SK-N-SH (cell line): ENCODE measurements at regions not wholly inside any gene's neighbourhood (a gene's known extent, or its start where the extent isn't known, plus 50 kb on each side); places are given as distances from the start of the nearest gene placed in this dataset.

ENCODE experiments used
- CTCF ChIA-PET: fragments of 300-600, 350-600 bp; formaldehyde crosslinking; extraction: SDS; loops from one replicate; lab custom pipeline; 2021; lab: Yijun Ruan, JAX
- POLR2A ChIA-PET: fragments of 350-600 bp; sonication (Branson Sonifier 250); formaldehyde crosslinking; extraction: SDS; loops from one replicate; lab custom pipeline; 2020; ENCODE audit warnings: antibody characterized with exemption, inconsistent platforms; lab: Yijun Ruan, JAX
- DNase-seq: peaks from one replicate; pipeline ENCODE4 v3.0.0; 2012
- H2AFZ ChIP-seq: fragments of 200-600 bp; sonication (generic); 2 replicates; pipeline ENCODE4 v1.8.1; 2016; ENCODE audit warnings: antibody characterized with exemption, mild to moderate bottlenecking, low read depth
- H3F3A ChIP-seq: fragments of 200-600 bp; sonication (generic); replicated peaks from 2 replicates; pipeline ENCODE3; 2016; ENCODE audit warnings: antibody characterized with exemption, mild to moderate bottlenecking; ENCODE audit not compliant: insufficient read depth
- H3K27ac ChIP-seq, 2 experiments: fragments of 200-500 bp in 1 of 2; fragments of 200-600 bp in 1 of 2; sonication (Bioruptor generic) in 1 of 2; sonication (generic), shearing (Covaris generic) in 1 of 2; 2 replicates each; pipeline versions ENCODE4 v1.5.1 to v1.6.1; 2014 to 2016; ENCODE audit warnings: low read depth in 2 of 2, inconsistent platforms in 1 of 2, low read length in 1 of 2, mild to moderate bottlenecking in 1 of 2, mixed read lengths in 1 of 2
- H3K27me3 ChIP-seq: fragments of 200-600 bp; sonication (generic), shearing (Covaris generic); 2 replicates; pipeline ENCODE4 v1.6.1; 2016; ENCODE audit warnings: mixed run types; ENCODE audit not compliant: insufficient read depth
- H3K36me3 ChIP-seq, 2 experiments: fragments of 200-500 bp in 1 of 2; fragments of 200-600 bp in 1 of 2; sonication (Bioruptor generic) in 1 of 2; sonication (generic) in 1 of 2; replicated peaks in 1 of 2; 2 replicates each; pipeline versions ENCODE3 to v1.5.1; 2014 to 2016; ENCODE audit warnings: low read length in 1 of 2, mild to moderate bottlenecking in 1 of 2; ENCODE audit not compliant: insufficient read depth in 2 of 2, control insufficient read depth in 1 of 2
- H3K4me1 ChIP-seq, 2 experiments: fragments of 200-500 bp in 1 of 2; fragments of 200-600 bp in 1 of 2; sonication (Bioruptor generic) in 1 of 2; sonication (generic), shearing (Covaris generic) in 1 of 2; 2 replicates each; pipeline versions ENCODE4 v1.5.1 to v1.6.1; 2014 to 2016; ENCODE audit warnings: low read depth in 1 of 2, low read length in 1 of 2, mixed run types in 1 of 2; ENCODE audit not compliant: insufficient read depth in 2 of 2, control insufficient read depth in 1 of 2
- H3K4me2 ChIP-seq: fragments of 200-600 bp; sonication (generic), shearing (Covaris generic); 2 replicates; pipeline ENCODE4 v1.6.1; 2017; ENCODE audit warnings: mixed run types
- H3K4me3 ChIP-seq, 2 experiments: fragments of 200-500 bp in 1 of 2; fragments of 200-600 bp in 1 of 2; sonication (Bioruptor generic) in 1 of 2; sonication (generic), shearing (Covaris generic) in 1 of 2; 2 replicates each; pipeline versions ENCODE4 v1.5.1 to v1.8.1; 2014 to 2016; ENCODE audit warnings: low read depth in 2 of 2, inconsistent platforms in 1 of 2, low read length in 1 of 2, mild to moderate bottlenecking in 1 of 2, mixed read lengths in 1 of 2, moderate library complexity in 1 of 2
- H3K79me2 ChIP-seq: fragments of 200-600 bp; sonication (generic); 2 replicates; pipeline ENCODE4 v1.8.1; 2017; ENCODE audit warnings: mild to moderate bottlenecking; ENCODE audit not compliant: insufficient read depth
- H3K9ac ChIP-seq: fragments of 200-600 bp; sonication (generic); 2 replicates; pipeline ENCODE4 v1.6.1; 2017; ENCODE audit warnings: mixed run types
- H3K9me2 ChIP-seq: fragments of 200-600 bp; sonication (generic); 2 replicates; pipeline ENCODE4 v1.6.1; 2017; ENCODE audit warnings: mixed run types
- H3K9me3 ChIP-seq: fragments of 200-600 bp; sonication (generic); 2 replicates; pipeline ENCODE4 v1.6.1; 2017; ENCODE audit warnings: mixed run types, mild to moderate bottlenecking, moderate library complexity
- H4K20me1 ChIP-seq: fragments of 200-600 bp; sonication (generic); 2 replicates; pipeline ENCODE4 v1.6.1; 2017; ENCODE audit warnings: mild to moderate bottlenecking, mixed run types; ENCODE audit not compliant: insufficient read depth
- CHD2 ChIP-seq: fragments of 150-350 bp; IDR thresholded peaks from 2 replicates; pipeline ENCODE4 v1.6.1; 2018; ENCODE audit warnings: low read length; ENCODE audit not compliant: partially characterized antibody
- ELF1 ChIP-seq: IDR thresholded peaks from 2 replicates; pipeline ENCODE4 v1.4.0; 2012
- EP300 ChIP-seq, 2 experiments: IDR thresholded peaks; 2 replicates each; pipeline versions ENCODE4 v1.4.0 to v1.6.1; 2012; ENCODE audit warnings: borderline replicate concordance in 1 of 2, low read depth in 1 of 2, low read length in 1 of 2
- EZH2phosphoT487 ChIP-seq: fragments of 200-600 bp; sonication (generic); IDR thresholded peaks from 2 replicates; pipeline ENCODE4 v1.6.1; 2017; ENCODE audit warnings: low read depth, mixed run types, mild to moderate bottlenecking, antibody characterized with exemption, moderate library complexity, borderline replicate concordance
- FOSL2 ChIP-seq: IDR thresholded peaks from 2 replicates; pipeline ENCODE4 v1.4.0; 2012; ENCODE audit warnings: low read depth, mild to moderate bottlenecking, moderate library complexity, borderline replicate concordance
- GABPA ChIP-seq: IDR thresholded peaks from 2 replicates; pipeline ENCODE4 v1.4.0; 2012; ENCODE audit warnings: low read depth, mild to moderate bottlenecking
- GATA2 ChIP-seq: sonication (generic); formaldehyde crosslinking; IDR thresholded peaks from 2 replicates; pipeline ENCODE4 v1.5.0; 2020; ENCODE audit warnings: mild to moderate bottlenecking, missing genetic modification reagents
- JUND ChIP-seq: IDR thresholded peaks from 2 replicates; pipeline ENCODE4 v1.4.0; 2012
- MAX ChIP-seq: IDR thresholded peaks from 2 replicates; pipeline ENCODE4 v1.4.0; 2012; ENCODE audit warnings: low read depth
- MXI1 ChIP-seq: IDR thresholded peaks from 2 replicates; pipeline ENCODE4 v1.6.1; 2012; ENCODE audit warnings: mild to moderate bottlenecking, low read depth, low read length, improper control_type of control experiment
- RAD21 ChIP-seq: IDR thresholded peaks from 2 replicates; pipeline ENCODE4 v1.6.1; 2012; ENCODE audit warnings: mild to moderate bottlenecking, low read length
- RCOR1 ChIP-seq: fragments of 150-350 bp; IDR thresholded peaks from 2 replicates; pipeline ENCODE4 v1.6.1; 2017; ENCODE audit warnings: antibody characterized with exemption, low read length
- SIN3A ChIP-seq: IDR thresholded peaks from 2 replicates; pipeline ENCODE4 v1.6.1; 2012; ENCODE audit warnings: low read depth, mild to moderate bottlenecking, low read length, moderate library complexity, borderline replicate concordance
- TAF1 ChIP-seq: IDR thresholded peaks from 2 replicates; pipeline ENCODE4 v1.6.1; 2012; ENCODE audit warnings: low read depth, mild to moderate bottlenecking, low read length, moderate library complexity, borderline replicate concordance
- TCF12 ChIP-seq: IDR thresholded peaks from 2 replicates; pipeline ENCODE4 v1.4.0; 2012
- YY1 ChIP-seq: IDR thresholded peaks from 2 replicates; pipeline ENCODE4 v1.4.0; 2012; ENCODE audit warnings: low read depth, mild to moderate bottlenecking
- ZBTB33 ChIP-seq: IDR thresholded peaks from 2 replicates; pipeline ENCODE4 v1.4.0; 2012; ENCODE audit warnings: low read depth, borderline replicate concordance
- WGBS: methylation state at CpG from one replicate; pipeline ENCODE4 v1.1.6; 2017; ENCODE audit warnings: low lambda C conversion rate; 5-methylcytosine and 5-hydroxymethylcytosine counted together
- TF ChIP-seq, protein P1 (sequence below): fragments of 200-600 bp; sonication (generic); IDR thresholded peaks from 2 replicates; pipeline ENCODE4 v1.6.1; 2017; ENCODE audit warnings: antibody characterized with exemption, mild to moderate bottlenecking, moderate library complexity
- TF ChIP-seq, protein P2 (sequence below): IDR thresholded peaks from 2 replicates; pipeline ENCODE4 v1.6.1; 2012; ENCODE audit warnings: mild to moderate bottlenecking, low read depth, low read length, moderate library complexity
- TF ChIP-seq, protein P3 (sequence below): fragments of 150-350 bp; IDR thresholded peaks from 2 replicates; pipeline ENCODE4 v1.6.1; 2016; ENCODE audit warnings: mild to moderate bottlenecking, low read depth, low read length

DNA sequence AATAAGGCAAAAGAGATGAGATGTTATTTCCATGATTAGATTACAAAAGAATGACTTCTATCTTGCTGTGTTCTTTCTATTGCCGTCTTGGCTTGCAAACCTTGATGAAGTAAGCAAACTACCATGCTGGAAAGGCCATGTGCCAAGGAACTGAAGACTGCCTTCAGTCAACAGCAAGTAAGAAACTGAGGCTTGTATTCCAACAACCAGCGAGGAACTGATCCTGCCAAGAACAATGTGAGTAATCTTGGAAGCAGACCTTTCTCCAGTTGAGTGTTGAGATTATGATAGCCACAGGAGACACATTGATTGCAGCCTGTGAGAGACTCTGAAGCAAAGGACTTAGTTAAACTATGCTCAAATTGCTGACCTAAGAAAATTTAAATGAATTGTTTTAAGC, 164.6 kb upstream of the GRM3 start:
- Histone ChIP-seq H3K27me3 (no peaks in the 10 kb centered on the region), H3K4me3 (no peak overlapping the region), H3K79me2 (no peaks in the 10 kb centered on the region), H3K9me2 (no peaks in the 10 kb centered on the region), H3F3A (no peaks in the 10 kb centered on the region), H3K9ac (no peak overlapping the region), H3K4me2 (no peak overlapping the region), H3K36me3 (no peaks in the 10 kb centered on the region), H2AFZ (no peak overlapping the region), H4K20me1 (no peaks in the 10 kb centered on the region), H3K27ac (no peak overlapping the region), H3K9me3 (no peaks in the 10 kb centered on the region), H3K4me1 (no peaks in the 10 kb centered on the region)
- 5% methylated on average over 2 of the region's 2 CpGs for WGBS
- ChIA-PET POLR2A (no interaction called here), CTCF (no interaction called here)
- TF ChIP-seq ELF1 (no peak), FOSL2 (no peak)
- no peak for DNase-seq

DNA sequence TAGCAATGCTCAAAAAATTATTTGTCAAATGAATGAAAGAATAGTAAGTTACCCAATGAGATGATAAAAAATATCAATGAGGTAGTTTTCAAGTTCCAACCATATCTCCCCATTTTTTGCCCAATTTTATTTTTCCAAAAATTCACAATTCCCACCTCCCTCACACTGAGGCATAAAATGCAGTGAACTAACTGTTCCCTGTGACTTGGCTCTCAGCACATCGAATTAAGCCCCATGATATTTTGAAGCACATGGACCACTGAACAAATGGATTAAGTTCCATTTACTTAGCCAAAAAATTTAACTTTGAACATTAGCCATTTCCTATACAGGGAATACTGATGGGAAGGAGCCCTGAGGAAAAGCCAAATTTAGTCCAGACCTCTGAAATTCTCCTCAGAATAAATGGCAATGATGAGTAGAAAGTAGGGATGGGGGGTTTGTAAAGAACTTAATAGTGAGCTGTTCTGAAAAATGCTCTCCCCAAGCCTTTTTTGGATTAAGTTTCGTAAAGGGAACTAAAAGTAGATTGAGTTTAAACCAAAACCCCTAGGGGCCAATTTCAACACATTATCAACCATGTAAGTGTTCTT, 166.3 kb upstream of the GRM3 start:
- Histone ChIP-seq H3K27me3 (no peaks in the 10 kb centered on the region), H3K9ac (no peak overlapping the region), H3K27ac (no peak overlapping the region), H3K9me2 (no peaks in the 10 kb centered on the region), H2AFZ (no peak overlapping the region), H3K4me1 (no peaks in the 10 kb centered on the region; a peak in 1 of 4 replicates), H4K20me1 (no peaks in the 10 kb centered on the region), H3K4me2 (no peak overlapping the region), H3K36me3 (no peaks in the 10 kb centered on the region), H3F3A (no peaks in the 10 kb centered on the region), H3K4me3 (no peak overlapping the region), H3K79me2 (no peaks in the 10 kb centered on the region), H3K9me3 (no peaks in the 10 kb centered on the region)
- no peak for DNase-seq
- 0% methylated on average over 2 of the region's 2 CpGs for WGBS
- ChIA-PET CTCF (no interaction called here), POLR2A (no interaction called here)
- no peak for TF ChIP-seq YY1
- TF ChIP-seq JUND, result no peak
- TF ChIP-seq MXI1, result no peak
- TF ChIP-seq, protein P1, sequence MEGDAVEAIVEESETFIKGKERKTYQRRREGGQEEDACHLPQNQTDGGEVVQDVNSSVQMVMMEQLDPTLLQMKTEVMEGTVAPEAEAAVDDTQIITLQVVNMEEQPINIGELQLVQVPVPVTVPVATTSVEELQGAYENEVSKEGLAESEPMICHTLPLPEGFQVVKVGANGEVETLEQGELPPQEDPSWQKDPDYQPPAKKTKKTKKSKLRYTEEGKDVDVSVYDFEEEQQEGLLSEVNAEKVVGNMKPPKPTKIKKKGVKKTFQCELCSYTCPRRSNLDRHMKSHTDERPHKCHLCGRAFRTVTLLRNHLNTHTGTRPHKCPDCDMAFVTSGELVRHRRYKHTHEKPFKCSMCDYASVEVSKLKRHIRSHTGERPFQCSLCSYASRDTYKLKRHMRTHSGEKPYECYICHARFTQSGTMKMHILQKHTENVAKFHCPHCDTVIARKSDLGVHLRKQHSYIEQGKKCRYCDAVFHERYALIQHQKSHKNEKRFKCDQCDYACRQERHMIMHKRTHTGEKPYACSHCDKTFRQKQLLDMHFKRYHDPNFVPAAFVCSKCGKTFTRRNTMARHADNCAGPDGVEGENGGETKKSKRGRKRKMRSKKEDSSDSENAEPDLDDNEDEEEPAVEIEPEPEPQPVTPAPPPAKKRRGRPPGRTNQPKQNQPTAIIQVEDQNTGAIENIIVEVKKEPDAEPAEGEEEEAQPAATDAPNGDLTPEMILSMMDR, result no peak
- no peak for TF ChIP-seq SIN3A
- TF ChIP-seq, protein P2, sequence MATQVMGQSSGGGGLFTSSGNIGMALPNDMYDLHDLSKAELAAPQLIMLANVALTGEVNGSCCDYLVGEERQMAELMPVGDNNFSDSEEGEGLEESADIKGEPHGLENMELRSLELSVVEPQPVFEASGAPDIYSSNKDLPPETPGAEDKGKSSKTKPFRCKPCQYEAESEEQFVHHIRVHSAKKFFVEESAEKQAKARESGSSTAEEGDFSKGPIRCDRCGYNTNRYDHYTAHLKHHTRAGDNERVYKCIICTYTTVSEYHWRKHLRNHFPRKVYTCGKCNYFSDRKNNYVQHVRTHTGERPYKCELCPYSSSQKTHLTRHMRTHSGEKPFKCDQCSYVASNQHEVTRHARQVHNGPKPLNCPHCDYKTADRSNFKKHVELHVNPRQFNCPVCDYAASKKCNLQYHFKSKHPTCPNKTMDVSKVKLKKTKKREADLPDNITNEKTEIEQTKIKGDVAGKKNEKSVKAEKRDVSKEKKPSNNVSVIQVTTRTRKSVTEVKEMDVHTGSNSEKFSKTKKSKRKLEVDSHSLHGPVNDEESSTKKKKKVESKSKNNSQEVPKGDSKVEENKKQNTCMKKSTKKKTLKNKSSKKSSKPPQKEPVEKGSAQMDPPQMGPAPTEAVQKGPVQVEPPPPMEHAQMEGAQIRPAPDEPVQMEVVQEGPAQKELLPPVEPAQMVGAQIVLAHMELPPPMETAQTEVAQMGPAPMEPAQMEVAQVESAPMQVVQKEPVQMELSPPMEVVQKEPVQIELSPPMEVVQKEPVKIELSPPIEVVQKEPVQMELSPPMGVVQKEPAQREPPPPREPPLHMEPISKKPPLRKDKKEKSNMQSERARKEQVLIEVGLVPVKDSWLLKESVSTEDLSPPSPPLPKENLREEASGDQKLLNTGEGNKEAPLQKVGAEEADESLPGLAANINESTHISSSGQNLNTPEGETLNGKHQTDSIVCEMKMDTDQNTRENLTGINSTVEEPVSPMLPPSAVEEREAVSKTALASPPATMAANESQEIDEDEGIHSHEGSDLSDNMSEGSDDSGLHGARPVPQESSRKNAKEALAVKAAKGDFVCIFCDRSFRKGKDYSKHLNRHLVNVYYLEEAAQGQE, result no peak
- TF ChIP-seq GATA2 (CRISPR knock-in tag), result no peak
- no peak for TF ChIP-seq GABPA
- no peak for TF ChIP-seq TCF12
- no peak for TF ChIP-seq EZH2phosphoT487
- no peak for TF ChIP-seq EP300 (IDR thresholded peaks at IDR 0.05; ENCODE audit: borderline replicate concordance in 1 of 2, low read depth in 1 of 2, low read length in 1 of 2)
- TF ChIP-seq TAF1, result no peak
- TF ChIP-seq ZBTB33, result no peak
- TF ChIP-seq CHD2, result no peak
- TF ChIP-seq RCOR1, result no peak
- no peak for TF ChIP-seq RAD21
- TF ChIP-seq ELF1, result no peak
- no peak for TF ChIP-seq MAX
- TF ChIP-seq, protein P3, sequence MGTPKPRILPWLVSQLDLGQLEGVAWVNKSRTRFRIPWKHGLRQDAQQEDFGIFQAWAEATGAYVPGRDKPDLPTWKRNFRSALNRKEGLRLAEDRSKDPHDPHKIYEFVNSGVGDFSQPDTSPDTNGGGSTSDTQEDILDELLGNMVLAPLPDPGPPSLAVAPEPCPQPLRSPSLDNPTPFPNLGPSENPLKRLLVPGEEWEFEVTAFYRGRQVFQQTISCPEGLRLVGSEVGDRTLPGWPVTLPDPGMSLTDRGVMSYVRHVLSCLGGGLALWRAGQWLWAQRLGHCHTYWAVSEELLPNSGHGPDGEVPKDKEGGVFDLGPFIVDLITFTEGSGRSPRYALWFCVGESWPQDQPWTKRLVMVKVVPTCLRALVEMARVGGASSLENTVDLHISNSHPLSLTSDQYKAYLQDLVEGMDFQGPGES, result no peak
